HG03469 (cell line): ENCODE measurements at regions not wholly inside any gene's neighbourhood (a gene's known extent, or its start where the extent isn't known, plus 50 kb on each side); places are given as distances from the start of the nearest gene placed in this dataset.

Experiments
- ATAC-seq: cut with Tn5 transposase; IDR thresholded peaks from one replicate; pipeline ENCODE4 v1.9.1; 2021; ENCODE audit warnings: mild to moderate bottlenecking, moderate library complexity, moderate number of reproducible peaks; ENCODE audit not compliant: unreplicated experiment

GRCh38 chr2:198374375-198375082 lies 570.1 kb downstream of the PLCL1 start:
- ATAC-seq: no peak

GRCh38 chr2:198371921-198372543 lies 567.6 kb downstream of the PLCL1 start:
- ATAC-seq: peak; percentile 95

DNA sequence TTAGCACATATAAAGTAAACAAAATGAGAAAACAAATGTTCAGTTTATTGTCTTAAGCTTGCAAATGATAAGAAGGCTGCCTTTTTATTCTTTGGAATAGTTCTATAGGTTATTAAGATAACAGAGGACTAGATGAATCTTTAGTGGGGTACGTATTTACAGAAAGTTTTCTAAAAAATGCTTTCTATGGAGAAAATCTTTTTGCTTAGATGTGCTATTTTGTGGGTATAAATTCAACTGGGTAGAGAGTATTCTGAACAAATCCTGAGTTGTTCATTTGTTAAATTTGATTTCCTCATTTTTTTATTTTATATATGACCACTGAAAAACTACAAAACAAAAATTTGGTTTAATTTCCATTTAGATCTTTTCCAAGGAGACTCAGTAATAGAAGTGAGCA lies 566.9 kb downstream of the PLCL1 start:
- no peak for ATAC-seq

DNA sequence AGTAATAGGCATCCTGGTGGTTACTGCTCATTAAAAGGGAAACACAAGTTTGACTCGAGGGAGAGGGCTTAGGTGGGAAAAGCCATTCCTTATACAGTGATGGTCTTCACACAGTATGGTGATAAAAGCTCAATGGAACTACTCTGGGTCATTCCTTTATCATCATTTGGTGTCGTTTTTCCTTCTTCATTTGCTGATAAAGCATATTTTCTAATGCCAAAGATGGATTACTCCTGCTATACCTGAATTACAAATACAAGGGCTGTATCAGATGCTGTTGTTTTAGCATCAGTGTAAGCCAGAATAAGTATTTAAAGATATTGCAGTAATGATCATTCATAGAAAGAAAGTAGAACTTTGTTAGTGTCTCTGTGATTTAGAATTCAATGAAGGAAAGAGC lies 563.7 kb downstream of the PLCL1 start:
- no peak for ATAC-seq

DNA sequence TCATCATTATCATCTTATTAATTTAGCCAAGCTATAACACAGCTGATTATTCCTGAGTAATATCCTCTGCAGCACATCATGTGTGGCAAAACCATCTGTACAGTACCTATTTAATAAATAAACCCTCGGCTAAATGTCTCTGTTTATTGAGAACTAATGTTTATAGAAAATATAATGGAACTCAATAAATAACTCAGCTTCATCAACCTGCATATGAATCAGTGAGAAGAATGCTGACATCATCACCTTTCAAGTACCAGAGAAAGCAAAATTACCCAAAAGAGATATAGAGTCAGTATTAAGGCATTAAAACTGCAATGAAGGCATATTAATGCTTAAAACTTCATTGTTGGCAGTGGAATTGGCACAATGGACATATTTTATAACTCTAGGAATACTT lies 558.3 kb downstream of the PLCL1 start:
- ATAC-seq: no peak

DNA sequence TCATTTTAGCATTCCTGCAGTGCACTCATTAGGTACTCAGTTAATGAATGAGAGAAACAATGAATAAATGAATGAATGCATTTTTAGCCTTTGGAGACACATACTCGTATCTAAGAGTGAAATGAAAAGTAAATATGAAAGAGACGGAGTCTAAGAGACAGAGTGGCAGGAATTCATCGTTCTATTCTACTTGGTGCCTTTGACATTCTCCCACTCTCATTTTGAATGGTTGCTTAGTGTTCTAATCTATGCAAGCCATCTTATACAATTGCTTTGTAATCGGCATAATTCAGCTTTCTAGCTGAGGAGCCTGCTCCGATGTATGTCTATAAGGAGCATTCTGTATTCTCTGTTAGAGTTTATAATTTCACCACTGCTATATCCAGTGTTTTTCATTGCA lies 554.9 kb downstream of the PLCL1 start:
- ATAC-seq: no peak

- ATAC-seq: no peak
Measured at GRCh38 chr2:198356157-198356556, 551.8 kb downstream of the PLCL1 start.

- no peak for ATAC-seq
Measured at GRCh38 chr2:198351647-198352046, 547.3 kb downstream of the PLCL1 start.

DNA sequence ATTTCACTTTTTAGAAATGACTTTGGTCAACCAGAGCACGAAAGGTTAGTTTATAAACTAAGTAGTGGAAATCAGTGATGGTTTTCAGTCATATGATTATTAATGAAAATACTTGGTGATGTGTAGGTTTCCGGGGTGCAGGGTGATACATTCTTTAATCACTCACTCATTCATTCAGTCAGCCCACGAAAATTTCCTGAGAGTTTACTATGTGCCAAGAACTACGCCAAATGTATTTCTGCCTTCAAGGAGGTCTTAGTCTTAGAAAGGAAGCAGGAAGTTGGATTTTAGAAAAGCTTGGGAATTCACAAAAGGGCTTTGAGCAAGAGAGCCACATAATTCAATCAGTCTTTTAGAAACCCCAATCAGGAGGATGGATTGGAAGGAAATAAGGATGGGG lies 543.6 kb downstream of the PLCL1 start:
- no peak for ATAC-seq

DNA sequence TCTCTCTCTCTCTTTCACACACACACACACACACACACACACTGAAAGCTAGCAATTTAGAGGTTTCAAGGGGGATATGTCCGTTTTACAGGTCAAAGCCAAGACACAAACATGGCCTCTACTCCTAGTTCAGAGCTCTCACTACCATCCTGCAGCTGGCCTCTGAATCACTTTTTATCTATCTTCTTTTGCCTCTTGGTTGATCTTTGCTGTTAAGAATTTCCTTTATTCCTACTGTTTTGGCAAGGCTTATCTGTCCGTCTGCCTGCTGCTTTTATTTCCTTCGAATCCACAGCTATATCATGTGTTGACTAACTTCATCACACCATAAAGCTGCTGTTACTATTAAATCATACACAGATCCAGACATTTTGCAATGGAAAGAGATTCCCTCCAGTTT lies 543.0 kb downstream of the PLCL1 start:
- ATAC-seq: no peak

GRCh38 chr2:198343471-198343870 lies 539.1 kb downstream of the PLCL1 start:
- ATAC-seq: no peak

- no peak for ATAC-seq
Measured at GRCh38 chr2:198340846-198341245, 536.5 kb downstream of the PLCL1 start.

- ATAC-seq: no peak
Measured at GRCh38 chr2:198339116-198339515, 534.7 kb downstream of the PLCL1 start.

DNA sequence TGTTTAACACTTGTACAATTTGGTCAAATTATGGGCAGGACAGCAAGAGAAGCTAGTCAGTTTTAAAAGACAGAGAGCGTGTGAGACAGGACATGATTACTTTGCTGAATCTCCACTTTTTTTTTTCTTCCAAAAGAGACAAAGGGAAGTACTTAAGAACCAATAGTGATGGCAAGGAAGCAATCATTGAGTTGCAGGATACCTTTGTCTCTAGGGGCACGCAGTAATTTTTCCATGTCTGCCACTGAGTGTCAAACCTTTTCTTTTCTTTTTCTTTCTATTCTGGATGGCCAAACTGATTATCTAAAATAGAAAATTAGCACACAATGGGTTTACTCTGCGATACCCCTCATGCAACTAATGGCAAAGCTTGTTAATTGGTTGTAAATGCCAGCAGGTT lies 533.0 kb downstream of the PLCL1 start:
- no peak for ATAC-seq

- no peak for ATAC-seq
Measured at GRCh38 chr2:198328454-198328853, 524.1 kb downstream of the PLCL1 start.

DNA sequence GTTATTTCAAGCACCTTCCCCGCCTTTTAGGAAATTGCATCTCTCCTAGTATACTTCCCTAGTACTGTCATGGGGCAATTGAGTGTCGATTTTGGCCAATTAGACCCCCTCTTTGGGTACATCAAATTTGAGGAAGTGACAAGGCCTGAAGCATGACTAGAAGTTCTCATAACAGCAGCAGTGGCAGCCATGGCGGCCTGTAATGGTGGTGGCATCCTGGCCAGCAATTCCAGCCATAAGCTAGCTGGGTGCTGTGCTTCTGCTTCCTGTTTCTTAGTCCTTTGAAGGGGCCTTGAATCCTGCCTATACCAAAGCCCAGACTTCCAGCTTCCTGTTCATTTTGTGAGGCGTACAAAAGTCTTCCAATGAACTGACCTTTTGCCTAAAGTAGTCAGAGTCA lies 523.1 kb downstream of the PLCL1 start:
- ATAC-seq: no peak

GRCh38 chr2:198326431-198326830 lies 522.0 kb downstream of the PLCL1 start:
- peak; percentile 69 for ATAC-seq

DNA sequence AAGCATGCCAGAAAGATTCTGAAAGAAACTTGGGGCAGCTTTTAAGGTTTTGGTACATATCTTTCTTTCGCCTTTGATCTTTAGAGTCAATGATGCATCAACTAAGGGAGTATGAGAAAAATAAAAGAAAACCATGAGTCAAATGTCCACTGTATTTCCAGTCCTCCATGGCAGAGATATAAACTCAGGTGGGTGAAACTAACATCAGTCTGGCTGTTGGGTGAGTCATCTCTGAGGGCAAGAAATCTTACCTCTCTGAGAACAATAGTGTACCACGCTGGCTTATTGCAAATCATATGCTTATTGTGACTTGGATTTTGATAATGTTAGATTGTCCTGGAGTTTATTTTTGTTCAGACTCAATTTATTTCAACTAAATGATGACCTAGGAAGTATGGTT lies 521.0 kb downstream of the PLCL1 start:
- no peak for ATAC-seq

DNA sequence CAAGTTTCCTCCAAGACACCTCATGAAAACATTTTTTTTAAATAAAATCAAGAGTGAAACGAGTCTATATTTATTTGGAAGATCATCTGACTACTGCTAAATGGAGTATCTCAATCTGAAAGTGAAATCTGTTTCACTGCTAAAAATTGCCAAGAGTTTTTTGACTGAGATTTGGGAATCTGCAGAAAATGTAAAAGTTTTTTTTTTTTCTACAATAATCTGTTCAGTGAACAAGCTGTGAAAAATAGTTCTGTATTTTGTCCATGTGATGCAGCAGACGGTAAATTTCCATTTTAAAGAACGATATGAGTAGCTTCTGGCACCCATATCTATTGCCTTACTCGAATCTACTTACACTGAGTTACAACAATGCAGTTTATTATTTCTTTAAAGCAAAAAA lies 519.7 kb downstream of the PLCL1 start:
- no peak for ATAC-seq

GRCh38 chr2:198322275-198322674 lies 517.9 kb downstream of the PLCL1 start:
- no peak for ATAC-seq

DNA sequence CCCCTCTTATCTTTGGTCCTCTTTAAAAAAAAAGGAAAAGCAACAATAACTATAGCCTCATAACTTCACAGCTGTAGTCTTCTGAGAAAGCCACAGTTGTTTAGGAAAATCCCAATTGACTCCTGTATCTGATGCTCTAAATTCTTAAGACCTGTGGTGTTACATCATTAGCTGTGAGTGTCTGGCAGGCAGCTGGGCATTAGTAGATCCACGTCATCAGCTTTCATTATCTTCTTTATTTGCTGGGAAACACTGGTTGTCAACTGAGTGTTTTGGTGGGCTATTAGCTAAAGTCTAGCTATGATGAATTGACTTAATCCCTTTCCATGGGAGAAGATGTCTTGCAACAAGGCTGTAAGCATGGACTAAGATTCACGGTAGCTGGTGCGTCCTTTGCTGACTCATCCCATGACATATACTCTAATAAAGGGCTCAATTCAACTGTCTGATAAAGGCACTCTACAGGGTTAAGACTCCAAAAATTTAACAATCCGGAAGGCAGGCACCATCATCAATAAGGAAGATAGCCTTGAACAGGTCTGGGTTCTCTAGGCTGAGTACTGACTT lies 517.2 kb downstream of the PLCL1 start:
- no peak for ATAC-seq

DNA sequence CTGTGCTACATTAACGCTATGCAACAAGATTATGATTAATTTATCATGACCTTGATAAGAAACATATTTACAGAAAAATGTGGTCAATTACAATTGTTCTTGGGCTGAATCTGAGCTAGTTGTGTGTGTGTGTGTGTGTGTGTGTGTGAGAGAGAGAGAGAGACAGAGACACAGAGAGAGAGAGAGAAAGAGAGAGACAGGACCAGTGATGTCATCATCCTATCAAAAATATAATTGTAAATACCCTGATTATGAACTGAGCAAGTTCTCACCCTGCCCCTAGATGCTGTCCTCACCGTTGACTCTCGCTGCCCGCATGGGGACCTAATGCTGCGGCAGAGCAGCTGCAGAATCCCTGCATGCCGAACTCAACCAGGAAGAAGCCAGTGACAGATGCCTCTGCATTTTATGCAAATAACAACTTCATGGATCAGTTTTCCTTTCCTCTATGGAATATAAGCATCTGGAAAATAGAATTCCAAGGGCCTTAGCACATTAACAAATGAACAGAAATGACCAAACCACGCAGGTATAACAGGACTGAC lies 512.5 kb downstream of the PLCL1 start:
- no peak for ATAC-seq
